ENCODE measurements at regions not wholly inside any gene's neighbourhood (a gene's known extent, or its start where the extent isn't known, plus 50 kb on each side); places are given as distances from the start of the nearest gene placed in this dataset.

DNA sequence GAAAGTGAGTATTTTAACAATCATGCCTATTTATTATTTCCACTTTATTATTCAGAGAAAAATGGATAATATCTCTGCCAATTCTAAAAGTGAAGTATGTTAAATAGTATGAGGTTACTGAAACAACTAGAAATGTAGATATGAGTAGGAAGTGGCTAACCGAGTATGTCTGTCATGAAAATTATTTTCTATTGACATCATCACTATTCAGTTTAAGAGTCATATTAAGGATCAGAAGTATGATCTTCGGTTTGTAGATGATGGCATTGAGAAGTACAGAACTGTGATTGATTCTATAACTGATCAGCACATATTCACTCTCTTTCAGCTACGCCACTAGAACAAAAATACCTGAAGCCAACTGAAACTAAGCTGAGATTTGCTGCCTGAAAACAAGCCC is 146.4 kb upstream of the SLITRK5 start:
- H3K36me3 ChIP-seq = no peaks in the 10 kb centered on the region
- WGBS, 2 donors (ENCODE audit: low coverage in 1 of 2) = 73 to 80% methylated on average over 2 to 3 of the region's 3 CpGs
- TF ChIP-seq EP300 (IDR thresholded peaks at IDR 0.05; ENCODE audit: low read depth) (no peak), POLR2AphosphoS5 (IDR thresholded peaks at IDR 0.05) (no peak), POLR2A (IDR thresholded peaks at IDR 0.05) (no peak)
- TF ChIP-seq, protein P1, sequence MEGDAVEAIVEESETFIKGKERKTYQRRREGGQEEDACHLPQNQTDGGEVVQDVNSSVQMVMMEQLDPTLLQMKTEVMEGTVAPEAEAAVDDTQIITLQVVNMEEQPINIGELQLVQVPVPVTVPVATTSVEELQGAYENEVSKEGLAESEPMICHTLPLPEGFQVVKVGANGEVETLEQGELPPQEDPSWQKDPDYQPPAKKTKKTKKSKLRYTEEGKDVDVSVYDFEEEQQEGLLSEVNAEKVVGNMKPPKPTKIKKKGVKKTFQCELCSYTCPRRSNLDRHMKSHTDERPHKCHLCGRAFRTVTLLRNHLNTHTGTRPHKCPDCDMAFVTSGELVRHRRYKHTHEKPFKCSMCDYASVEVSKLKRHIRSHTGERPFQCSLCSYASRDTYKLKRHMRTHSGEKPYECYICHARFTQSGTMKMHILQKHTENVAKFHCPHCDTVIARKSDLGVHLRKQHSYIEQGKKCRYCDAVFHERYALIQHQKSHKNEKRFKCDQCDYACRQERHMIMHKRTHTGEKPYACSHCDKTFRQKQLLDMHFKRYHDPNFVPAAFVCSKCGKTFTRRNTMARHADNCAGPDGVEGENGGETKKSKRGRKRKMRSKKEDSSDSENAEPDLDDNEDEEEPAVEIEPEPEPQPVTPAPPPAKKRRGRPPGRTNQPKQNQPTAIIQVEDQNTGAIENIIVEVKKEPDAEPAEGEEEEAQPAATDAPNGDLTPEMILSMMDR (IDR thresholded peaks at IDR 0.05) = no peak
- no peak for DNase-seq
- intact Hi-C loops (cut with DNase I; ENCODE audit: low total_unique reads) (no loop called here), in situ Hi-C loops (cut with MboI; ENCODE audit: low pct_ligation_motif_present in 1 of 4, low pct_unique_long_range_greater_than_20kb in 1 of 4, low sequenced_read_pairs in 3 of 4) (no loop called here)
- H3K9me3 ChIP-seq = no peaks in the 10 kb centered on the region
- no peak overlapping the region for H3K27ac ChIP-seq
- no peaks in the 10 kb centered on the region for H3K27me3 ChIP-seq
- H3K4me3 ChIP-seq = no peak overlapping the region
- H3K4me1 ChIP-seq = no peaks in the 10 kb centered on the region

DNA sequence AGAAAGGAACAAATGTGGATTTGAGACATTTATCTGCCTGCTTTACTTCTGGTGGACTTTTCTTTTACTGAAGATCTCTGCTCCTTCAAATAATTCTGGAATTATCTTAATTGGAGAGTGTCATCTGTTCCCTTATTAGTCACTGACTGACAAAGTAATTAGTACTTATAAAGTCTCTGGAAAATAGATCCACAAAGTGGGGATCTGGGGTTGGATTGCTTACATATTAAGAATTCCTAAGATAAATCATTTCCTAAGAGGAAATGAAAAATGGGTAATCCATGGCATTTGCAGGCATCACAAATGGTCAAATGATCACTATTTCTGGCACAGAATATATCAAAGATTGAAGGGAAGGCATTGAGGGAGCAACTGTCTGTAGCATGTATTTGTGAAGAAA is 137.4 kb upstream of the SLITRK5 start:
- no peaks in the 10 kb centered on the region for H3K36me3 ChIP-seq
- no peak for DNase-seq
- no peaks in the 10 kb centered on the region for H3K4me1 ChIP-seq
- H3K27ac ChIP-seq = no peak overlapping the region
- no peak overlapping the region for H3K4me3 ChIP-seq
- intact Hi-C loops (cut with DNase I; ENCODE audit: low total_unique reads) (no loop called here), in situ Hi-C loops (cut with MboI; ENCODE audit: low pct_ligation_motif_present in 1 of 4, low pct_unique_long_range_greater_than_20kb in 1 of 4, low sequenced_read_pairs in 3 of 4) (no loop called here)
- no peaks in the 10 kb centered on the region for H3K27me3 ChIP-seq
- H3K9me3 ChIP-seq = no peaks in the 10 kb centered on the region
- TF ChIP-seq EP300 (IDR thresholded peaks at IDR 0.05; ENCODE audit: low read depth) = no peak
- TF ChIP-seq, protein P1 (IDR thresholded peaks at IDR 0.05) = no peak

DNA sequence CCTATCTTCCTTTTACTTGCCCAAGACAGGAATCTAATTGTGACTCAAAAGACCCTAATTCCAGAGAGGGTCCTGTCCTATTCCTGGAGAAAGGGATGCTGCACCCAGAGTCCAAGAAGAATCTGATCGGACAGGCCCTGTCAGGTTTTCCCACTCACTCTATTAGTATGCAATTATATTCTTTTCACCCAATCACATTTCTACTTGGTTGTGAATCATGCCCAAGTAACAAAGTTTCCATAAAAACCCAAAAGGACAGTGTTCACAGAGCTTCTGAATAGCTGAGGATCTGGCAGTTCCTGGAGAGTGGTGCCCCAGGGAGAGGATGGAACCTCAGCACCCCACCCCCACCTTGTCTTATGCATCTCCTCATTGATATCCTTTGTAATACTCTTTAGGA is 135.3 kb upstream of the SLITRK5 start:
- in situ Hi-C loops (cut with MboI; ENCODE audit: low pct_ligation_motif_present in 1 of 4, low pct_unique_long_range_greater_than_20kb in 1 of 4, low sequenced_read_pairs in 3 of 4) (no loop called here), intact Hi-C loops (cut with DNase I; ENCODE audit: low total_unique reads) (no loop called here)
- no peak overlapping the region for H3K4me3 ChIP-seq
- H3K9me3 ChIP-seq = no peaks in the 10 kb centered on the region
- WGBS, 2 donors (ENCODE audit: low coverage in 1 of 2) = 40 to 74% methylated on average over 1 of the region's 1 CpG
- H3K27me3 ChIP-seq = no peaks in the 10 kb centered on the region
- no peaks in the 10 kb centered on the region for H3K36me3 ChIP-seq
- DNase-seq = no peak
- H3K27ac ChIP-seq = no peak overlapping the region
- TF ChIP-seq POLR2AphosphoS5 (IDR thresholded peaks at IDR 0.05) (no peak), POLR2A (IDR thresholded peaks at IDR 0.05) (no peak), EP300 (IDR thresholded peaks at IDR 0.05; ENCODE audit: low read depth) (no peak)
- TF ChIP-seq, protein P1 (IDR thresholded peaks at IDR 0.05) = no peak
- H3K4me1 ChIP-seq = no peaks in the 10 kb centered on the region

DNA sequence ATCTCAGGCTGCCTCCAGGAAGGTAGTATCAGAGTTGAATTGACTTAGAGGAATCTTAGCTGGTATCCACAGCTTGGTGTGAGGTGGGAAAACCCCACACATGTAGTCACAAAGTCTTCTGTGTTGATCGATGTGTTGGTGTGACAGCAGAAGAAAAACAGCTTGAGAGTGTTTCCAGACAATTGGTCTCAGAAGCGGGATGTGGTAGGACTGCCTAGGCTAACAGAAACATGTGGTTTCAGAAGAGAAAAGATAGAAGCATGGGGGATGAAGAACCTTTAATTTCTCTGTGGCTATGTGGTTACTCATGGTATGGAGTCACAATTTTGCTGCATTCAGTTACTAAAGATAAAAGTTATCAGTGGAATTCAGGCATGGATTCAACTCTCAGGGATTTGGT is 134.7 kb upstream of the SLITRK5 start:
- TF ChIP-seq POLR2AphosphoS5 (IDR thresholded peaks at IDR 0.05) (no peak), EP300 (IDR thresholded peaks at IDR 0.05; ENCODE audit: low read depth) (no peak), POLR2A (IDR thresholded peaks at IDR 0.05) (no peak)
- Histone ChIP-seq H3K27me3 (no peaks in the 10 kb centered on the region), H3K9me3 (no peaks in the 10 kb centered on the region), H3K4me1 (no peaks in the 10 kb centered on the region), H3K36me3 (no peaks in the 10 kb centered on the region), H3K4me3 (no peak overlapping the region), H3K27ac (no peak overlapping the region)
- intact Hi-C loops (cut with DNase I; ENCODE audit: low total_unique reads) (no loop called here), in situ Hi-C loops (cut with MboI; ENCODE audit: low pct_ligation_motif_present in 1 of 4, low pct_unique_long_range_greater_than_20kb in 1 of 4, low sequenced_read_pairs in 3 of 4) (no loop called here)
- DNase-seq = no peak
- WGBS, 2 donors (ENCODE audit: low coverage in 1 of 2) = 75 to 85% methylated on average over 1 to 2 of the region's 2 CpGs

DNA sequence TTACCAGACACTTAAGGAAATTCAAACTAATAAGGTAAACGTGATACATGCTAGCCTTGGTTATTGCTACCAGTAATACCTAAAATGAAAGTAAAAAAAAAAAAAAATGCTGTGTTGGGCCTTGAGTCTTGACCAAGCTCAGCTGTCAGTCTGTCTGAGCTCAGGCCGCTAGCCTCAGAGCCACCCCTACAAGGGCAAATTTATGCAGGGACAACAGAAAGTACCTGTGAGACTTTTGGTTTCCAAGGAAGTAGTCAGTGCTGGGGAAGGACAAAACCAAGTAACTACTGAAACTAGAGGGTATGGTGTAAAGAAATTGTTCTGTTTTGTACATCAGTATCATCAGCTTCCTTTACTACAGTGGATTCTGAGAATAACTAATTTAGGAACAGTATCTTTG is 134.3 kb upstream of the SLITRK5 start:
- in situ Hi-C loops (cut with MboI; ENCODE audit: low pct_ligation_motif_present in 1 of 4, low pct_unique_long_range_greater_than_20kb in 1 of 4, low sequenced_read_pairs in 3 of 4) (no loop called here), intact Hi-C loops (cut with DNase I; ENCODE audit: low total_unique reads) (no loop called here)
- Histone ChIP-seq H3K9me3 (no peaks in the 10 kb centered on the region), H3K4me1 (no peaks in the 10 kb centered on the region), H3K36me3 (no peaks in the 10 kb centered on the region), H3K4me3 (no peak overlapping the region), H3K27ac (no peak overlapping the region), H3K27me3 (no peaks in the 10 kb centered on the region)
- DNase-seq = no peak
- no peak for TF ChIP-seq POLR2AphosphoS5 (IDR thresholded peaks at IDR 0.05)
- no peak for TF ChIP-seq POLR2A (IDR thresholded peaks at IDR 0.05)
- TF ChIP-seq EP300 (IDR thresholded peaks at IDR 0.05; ENCODE audit: low read depth) = no peak
- TF ChIP-seq, protein P1 (IDR thresholded peaks at IDR 0.05) = no peak
- 59 to 68% methylated on average over 2 of the region's 2 CpGs for WGBS, 2 donors (ENCODE audit: low coverage in 1 of 2)

Data from transverse colon (tissue), 4 donors.